ENCODE measurements at regions not wholly inside any gene's neighbourhood (a gene's known extent, or its start where the extent isn't known, plus 50 kb on each side); places are given as distances from the start of the nearest gene placed in this dataset.
"Not testable (repeated sequence)": the region's sequence is repeated elsewhere in the genome, so short reads cannot be mapped to it uniquely, and the experiment has no call there.

DNA sequence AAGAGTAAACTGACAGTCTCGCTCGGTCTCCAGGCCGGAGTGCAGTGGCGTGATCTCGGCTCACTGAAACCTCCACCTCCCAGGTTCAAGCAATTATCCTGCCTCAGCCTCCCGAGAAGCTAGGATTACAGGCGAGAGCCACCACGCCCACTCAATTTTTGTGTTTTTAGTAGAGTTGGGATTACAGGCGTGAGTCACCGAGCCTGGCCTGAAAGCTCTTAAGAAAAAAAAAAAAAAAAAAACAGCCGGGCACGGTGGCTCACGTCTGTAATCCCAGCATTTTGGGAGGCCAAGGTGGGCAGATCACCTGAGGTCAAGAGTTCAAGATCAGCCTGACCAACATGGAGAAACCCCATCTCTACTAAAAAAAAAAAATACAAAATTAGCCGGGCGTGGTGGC, 55.3 kb upstream of the THOC2 start:
- DNase-seq (ENCODE audit: insufficient read length, low spot score), result not testable (repeated sequence)

DNA sequence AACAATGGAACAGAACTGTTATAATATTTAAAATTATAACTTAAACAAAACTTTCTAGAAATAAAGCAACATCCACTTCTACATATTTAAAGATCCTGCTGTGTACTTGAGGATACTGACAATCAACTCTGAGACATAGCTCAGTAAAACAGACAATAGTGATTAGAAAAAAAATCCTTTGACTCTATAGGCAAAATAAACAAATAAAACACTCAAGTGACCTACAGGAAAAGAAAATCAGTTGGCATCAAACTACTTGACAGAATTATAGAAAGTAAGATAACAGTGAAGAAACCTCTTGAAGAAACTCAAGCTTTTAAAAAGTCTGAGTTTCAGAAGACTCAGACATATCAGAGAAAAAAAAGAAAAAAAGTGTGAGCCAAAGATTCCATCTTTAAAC, 55.9 kb upstream of the THOC2 start:
- DNase-seq (ENCODE audit: insufficient read length, low spot score) (no peak), FAIRE-seq (peak; percentile 33)

More for the DNA sequence above, 55.3 kb upstream of the THOC2 start:
- not testable (repeated sequence) for FAIRE-seq

DNA sequence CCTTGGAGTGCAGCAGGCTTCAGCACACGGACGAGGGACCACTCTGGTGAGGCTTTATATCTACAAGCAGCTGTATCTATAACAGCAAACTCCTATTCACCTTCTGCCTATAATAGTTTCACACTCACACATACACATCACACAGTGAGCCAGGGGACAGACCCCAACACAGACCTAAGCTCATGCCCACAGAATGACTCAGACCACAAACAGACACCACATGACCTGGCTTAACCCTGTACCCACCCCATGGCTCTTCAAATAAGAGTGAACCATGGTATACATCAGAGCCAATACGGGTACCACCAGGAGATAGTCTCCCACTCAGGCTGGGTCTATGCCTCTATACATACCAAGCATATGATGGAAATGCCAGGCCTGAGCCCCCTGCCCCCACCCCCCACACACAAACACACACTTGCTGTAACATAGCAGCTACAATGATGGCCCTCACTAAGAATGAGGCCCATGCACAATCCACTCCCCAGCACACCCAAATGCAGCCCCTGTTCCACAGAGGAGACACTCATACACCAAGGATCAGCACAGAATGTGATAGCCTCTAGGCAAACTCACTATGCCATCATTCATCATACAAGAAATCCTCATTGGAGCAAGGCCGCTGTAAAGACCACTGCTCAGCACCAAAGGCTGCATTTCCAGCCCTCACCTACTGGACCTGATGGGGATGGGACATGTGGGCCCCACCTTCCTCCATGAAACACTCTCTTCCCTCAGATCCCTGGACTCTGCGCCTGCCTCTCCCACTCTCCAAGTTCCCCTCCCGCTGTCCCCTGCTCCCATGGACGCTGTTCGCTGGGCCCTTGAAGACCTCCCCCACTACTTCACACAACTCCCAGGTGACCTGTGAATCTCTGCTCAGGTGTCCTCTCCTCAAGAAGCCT, 62.1 kb upstream of the XIAP start:
- DNase-seq (ENCODE audit: insufficient read length, low spot score) (no peak), FAIRE-seq (peak; percentile 64)

DNA sequence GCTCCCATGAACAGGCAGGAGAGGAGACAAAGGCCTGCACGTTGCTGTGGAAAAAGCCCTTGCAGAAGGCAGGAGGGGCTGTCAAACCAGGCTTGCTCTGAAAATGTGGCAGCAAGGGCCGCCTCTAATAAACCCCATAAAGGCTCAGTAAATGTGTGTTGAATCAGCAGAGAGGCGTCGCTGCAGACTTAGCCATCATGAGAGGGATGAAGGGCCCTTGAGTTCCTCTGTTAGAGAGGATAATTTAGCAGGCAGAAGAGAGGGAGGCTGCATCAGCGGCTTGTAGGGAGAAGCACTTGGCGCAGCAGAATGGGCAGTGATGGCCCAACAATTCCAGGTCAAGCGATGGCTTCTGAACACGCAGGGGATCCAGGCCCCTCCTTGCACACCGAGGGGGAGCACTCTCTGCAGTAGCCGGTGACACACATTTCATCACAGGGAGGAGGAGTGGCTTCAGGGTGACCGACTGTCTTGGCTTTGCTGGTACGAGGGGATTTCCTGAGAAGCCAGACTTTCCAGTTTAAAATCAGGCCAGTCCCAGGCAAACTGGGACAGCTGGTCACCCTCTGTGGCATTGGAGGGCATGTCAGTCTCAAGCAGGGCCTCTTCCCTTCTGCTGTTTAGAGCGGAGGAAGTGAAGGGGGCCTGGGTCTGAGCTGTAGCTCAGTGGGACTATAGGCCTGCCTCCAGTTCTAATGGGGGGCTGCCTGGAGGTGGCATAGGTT, 61.0 kb upstream of the XIAP start:
- DNase-seq (ENCODE audit: insufficient read length, low spot score), result not testable (repeated sequence)

DNA sequence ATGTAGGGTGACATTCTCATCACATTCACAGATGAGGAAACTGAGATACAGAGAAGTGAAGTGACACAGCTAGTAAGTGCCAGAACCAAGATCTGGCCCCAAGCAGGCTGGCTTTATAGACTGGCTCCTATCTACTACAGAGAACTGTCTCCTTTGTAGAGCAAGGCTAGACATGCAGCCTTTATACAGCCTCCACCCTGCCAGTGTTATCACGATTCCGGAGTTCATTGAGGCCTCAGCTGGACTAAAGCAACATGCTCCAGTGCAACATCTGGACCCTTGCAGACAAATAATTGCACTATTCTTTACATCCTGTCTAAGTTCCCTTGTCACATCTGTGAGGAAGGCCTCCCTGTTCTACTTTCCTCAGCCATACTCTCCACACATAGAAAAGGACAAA, 58.0 kb upstream of the XIAP start:
- FAIRE-seq (no peak), DNase-seq (ENCODE audit: insufficient read length, low spot score) (no peak)

More for the DNA sequence above, 61.0 kb upstream of the XIAP start:
- FAIRE-seq, result peak; percentile 55

DNA sequence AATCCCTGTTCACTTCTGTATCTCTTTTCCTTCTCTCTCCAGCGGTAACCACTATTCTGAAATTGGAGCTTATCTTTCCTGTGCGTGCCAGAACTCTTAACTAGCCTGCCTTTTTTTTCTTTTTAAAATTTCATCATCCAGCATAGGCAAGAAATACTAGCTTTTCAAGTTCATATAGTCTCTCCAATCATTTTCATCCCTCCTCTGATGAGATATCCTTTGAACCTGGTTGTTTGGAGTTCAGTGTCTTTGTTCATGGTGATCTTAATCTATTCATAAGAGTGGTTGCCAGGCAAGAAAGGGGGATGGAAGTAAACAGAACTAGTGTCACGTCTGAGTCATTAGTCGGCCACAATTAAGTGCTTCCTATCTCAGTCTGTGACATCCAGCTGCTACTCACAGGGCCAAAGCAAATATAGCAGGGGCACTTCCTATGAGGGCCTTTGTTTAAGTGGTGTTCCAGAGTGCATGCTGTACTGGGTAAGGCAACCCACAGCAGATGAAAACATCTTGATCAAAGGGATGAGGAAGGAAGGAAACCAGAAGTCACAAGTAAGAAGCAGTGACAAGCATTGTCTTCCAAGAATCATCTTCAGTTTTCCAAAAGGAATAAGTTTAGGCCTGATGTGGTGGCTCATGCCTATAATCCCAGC, 56.4 kb upstream of the XIAP start:
- DNase-seq (ENCODE audit: insufficient read length, low spot score) (peak; percentile 9), FAIRE-seq (peak; percentile 33)

DNA sequence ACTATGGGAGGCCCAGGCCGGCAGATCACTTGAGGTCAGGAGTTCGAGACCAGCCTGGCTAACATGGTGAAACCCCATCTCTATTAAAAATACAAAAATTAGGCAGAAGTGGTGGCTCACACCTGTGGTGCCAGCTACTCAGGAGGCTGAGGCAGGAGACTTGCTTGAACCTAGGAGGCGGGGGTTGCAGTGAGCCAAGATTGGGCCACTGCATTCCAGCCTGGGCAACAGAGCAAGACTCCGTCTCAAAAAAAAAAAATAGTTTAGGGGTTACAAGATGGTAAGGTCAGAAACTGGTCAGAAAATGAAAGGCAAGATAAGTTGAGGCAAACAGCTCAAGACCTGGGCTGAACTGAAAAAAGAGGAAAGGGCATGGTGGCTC, 55.9 kb upstream of the XIAP start:
- FAIRE-seq; DNase-seq (ENCODE audit: insufficient read length, low spot score): not testable (repeated sequence)

DNA sequence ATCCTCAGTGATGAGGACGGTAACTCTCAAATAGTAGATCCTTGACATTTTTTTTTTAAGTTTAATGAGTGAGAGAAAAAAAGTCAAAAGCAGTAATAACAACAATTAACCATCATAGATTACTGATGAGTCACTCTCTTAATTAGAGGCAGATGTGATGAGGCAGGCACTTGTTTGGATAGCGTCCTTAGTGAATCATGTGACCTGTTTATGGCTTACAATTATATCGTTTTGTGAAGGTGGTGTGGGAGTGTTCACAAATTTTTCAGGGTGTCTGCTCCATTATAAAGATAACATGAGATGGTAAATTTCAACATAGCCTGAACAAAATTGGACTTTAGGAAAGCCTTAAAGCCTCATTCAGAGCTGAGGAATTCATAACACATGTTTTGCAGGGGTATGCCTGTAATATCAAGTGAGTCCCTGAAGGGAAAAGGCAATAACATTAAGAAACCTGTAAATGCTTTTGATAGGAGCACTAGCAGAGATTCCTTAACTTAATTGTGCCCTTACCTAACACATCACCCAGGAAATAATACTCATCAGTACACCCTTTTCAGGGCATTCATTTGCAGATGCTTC, 51.9 kb upstream of the XIAP start:
- DNase-seq (ENCODE audit: insufficient read length, low spot score) (no peak), FAIRE-seq (no peak)

DNA sequence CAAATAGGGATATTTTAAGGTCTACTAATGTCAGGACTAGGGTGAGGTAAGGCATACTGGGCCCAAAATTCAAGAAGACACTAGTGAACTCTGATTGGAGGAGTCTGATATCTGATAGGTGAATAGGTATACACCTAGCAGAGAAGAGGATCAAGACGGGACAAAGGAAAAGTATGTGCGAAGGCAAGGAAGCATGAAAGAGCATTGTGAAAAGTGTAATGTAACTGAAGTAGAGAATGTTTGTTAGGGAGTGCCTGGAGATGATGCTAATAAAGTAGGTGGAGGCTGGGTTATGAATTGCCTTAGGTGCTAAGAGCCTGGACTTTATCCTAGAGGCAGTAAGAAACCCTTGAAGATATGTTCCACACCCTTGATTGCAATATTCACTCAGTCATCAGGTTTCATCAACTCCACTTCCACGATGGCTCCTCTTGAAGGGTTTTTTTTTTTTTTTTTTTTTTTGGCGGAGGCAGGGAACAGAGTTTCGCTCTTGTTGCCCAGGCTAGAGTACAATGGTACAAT, 49.9 kb upstream of the XIAP start:
- FAIRE-seq, result no peak
- DNase-seq (ENCODE audit: insufficient read length, low spot score), result no peak
